ENCODE measurements at regions not wholly inside any gene's neighbourhood (a gene's known extent, or its start where the extent isn't known, plus 50 kb on each side); places are given as distances from the start of the nearest gene placed in this dataset.
"Not testable (repeated sequence)": the region's sequence is repeated elsewhere in the genome, so short reads cannot be mapped to it uniquely, and the experiment has no call there.

DNA sequence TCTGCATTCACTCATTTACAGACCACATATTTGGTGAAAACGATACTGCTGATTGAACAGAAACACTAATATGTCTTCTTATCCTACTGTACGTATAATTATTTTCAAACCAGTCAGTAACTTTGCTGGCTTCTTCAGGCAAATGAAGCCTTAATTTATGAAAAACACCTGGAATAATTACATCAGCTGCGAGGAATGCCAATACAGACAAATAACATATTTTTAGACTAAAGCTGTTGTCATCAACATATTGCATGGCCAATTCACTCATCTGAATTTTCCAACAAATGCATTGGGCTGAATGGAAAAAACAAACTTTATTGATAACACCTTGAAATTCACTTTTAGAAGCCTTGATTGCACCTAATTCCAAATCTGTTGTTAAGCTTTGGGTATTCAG, 165.9 kb downstream of the HLX start:
- H3K36me3 ChIP-seq (ENCODE audit: control insufficient read depth, insufficient read depth, low read length), result no peaks in the 10 kb centered on the region
- no peak overlapping the region for H3K4me3 ChIP-seq (ENCODE audit: low read length)
- TF ChIP-seq, protein P1, sequence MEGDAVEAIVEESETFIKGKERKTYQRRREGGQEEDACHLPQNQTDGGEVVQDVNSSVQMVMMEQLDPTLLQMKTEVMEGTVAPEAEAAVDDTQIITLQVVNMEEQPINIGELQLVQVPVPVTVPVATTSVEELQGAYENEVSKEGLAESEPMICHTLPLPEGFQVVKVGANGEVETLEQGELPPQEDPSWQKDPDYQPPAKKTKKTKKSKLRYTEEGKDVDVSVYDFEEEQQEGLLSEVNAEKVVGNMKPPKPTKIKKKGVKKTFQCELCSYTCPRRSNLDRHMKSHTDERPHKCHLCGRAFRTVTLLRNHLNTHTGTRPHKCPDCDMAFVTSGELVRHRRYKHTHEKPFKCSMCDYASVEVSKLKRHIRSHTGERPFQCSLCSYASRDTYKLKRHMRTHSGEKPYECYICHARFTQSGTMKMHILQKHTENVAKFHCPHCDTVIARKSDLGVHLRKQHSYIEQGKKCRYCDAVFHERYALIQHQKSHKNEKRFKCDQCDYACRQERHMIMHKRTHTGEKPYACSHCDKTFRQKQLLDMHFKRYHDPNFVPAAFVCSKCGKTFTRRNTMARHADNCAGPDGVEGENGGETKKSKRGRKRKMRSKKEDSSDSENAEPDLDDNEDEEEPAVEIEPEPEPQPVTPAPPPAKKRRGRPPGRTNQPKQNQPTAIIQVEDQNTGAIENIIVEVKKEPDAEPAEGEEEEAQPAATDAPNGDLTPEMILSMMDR (conservative IDR thresholded peaks at IDR 0.05), result no peak
- no peak for DNase-seq
- Mint-ChIP-seq H3K36me3 (ENCODE audit: low read depth) (no peaks in the 10 kb centered on the region), H3K27ac (no peak overlapping the region), H3K27me3 (ENCODE audit: insufficient read depth) (peaks cover 6% of the 10 kb centered on the region), H3K9me3 (peaks cover 15% of the 10 kb centered on the region), H3K4me1 (peaks cover 3% of the 10 kb centered on the region), H3K4me3 (no peak overlapping the region)
- H3K27ac ChIP-seq (ENCODE audit: low read depth, low read length), result no peak overlapping the region
- 92 to 100% methylated on average over 3 of the region's 3 CpGs for WGBS, 2 experiments (ENCODE audit: insufficient coverage in 1 of 2, insufficient read length in 1 of 2)
- no peaks in the 10 kb centered on the region for H3K27me3 ChIP-seq (ENCODE audit: control insufficient read depth, insufficient read depth, low read length, poor library complexity, severe bottlenecking)
- H3K9ac ChIP-seq (ENCODE audit: extremely low read depth, low read length, poor library complexity, severe bottlenecking), result no peak overlapping the region
- H3K4me1 ChIP-seq (ENCODE audit: control insufficient read depth, insufficient read depth, low read length), result no peaks in the 10 kb centered on the region
- no peaks in the 10 kb centered on the region for H3K9me3 ChIP-seq (ENCODE audit: control insufficient read depth, low read length)

DNA sequence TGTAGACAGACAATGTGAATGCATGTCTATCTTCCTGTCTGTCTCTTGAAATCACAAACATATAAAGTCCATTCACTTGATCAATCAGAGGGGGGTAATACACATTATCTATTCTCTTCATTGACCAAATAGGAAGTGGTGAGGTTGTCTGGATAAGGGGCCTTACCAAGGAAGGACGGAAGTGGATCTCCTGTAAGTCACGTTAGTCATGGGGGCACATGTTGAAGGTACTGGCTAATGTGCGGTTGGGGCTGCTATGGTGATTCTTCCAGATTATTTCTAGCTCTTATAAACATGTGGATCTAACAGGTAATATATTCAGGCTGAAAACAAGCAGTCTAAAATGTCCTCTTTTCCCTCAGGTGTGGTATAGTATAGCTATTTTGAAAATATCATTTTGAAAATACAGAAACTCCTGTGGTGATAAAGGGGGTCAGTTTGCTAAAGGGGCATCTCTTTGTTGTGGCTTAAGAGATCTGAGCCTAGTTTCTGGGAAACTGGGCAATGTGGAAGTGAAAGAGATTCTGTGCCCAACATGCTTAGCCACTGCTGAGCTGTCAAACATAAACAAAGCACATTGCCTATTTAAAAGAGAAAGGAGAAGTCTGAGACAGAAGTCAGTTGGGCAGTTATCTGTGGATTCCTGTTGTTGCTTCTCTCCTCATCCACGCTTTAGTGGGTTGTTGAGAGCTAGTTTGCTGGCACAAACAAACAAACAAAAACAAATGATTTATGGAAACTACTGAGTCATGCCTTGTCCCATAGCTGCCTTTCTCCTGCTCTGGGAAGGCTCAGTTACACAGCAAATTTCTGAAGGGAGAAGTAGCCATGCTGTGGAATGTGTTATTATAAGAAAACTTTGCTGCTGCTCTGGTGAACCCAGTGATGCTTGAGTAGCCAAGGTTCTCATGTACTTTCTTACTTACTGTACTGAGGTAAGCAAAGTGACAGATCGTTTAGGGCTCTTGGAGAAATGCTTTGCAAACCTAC, 166.9 kb downstream of the HLX start:
- WGBS, 2 experiments (ENCODE audit: insufficient coverage in 1 of 2, insufficient read length in 1 of 2), result 90 to 100% methylated on average over 4 to 5 of the region's 5 CpGs
- Mint-ChIP-seq H3K4me3 (no peak overlapping the region), H3K27me3 (ENCODE audit: insufficient read depth) (peaks cover 6% of the 10 kb centered on the region), H3K4me1 (peaks cover 3% of the 10 kb centered on the region), H3K27ac (no peak overlapping the region), H3K9me3 (peaks cover 17% of the 10 kb centered on the region), H3K36me3 (ENCODE audit: low read depth) (no peaks in the 10 kb centered on the region)
- DNase-seq, result no peak
- Histone ChIP-seq H3K27me3 (ENCODE audit: control insufficient read depth, insufficient read depth, low read length, poor library complexity, severe bottlenecking) (no peaks in the 10 kb centered on the region), H3K4me3 (ENCODE audit: low read length) (no peak overlapping the region), H3K4me1 (ENCODE audit: control insufficient read depth, insufficient read depth, low read length) (no peaks in the 10 kb centered on the region), H3K9ac (ENCODE audit: extremely low read depth, low read length, poor library complexity, severe bottlenecking) (no peak overlapping the region), H3K9me3 (ENCODE audit: control insufficient read depth, low read length) (no peaks in the 10 kb centered on the region), H3K27ac (ENCODE audit: low read depth, low read length) (no peak overlapping the region), H3K36me3 (ENCODE audit: control insufficient read depth, insufficient read depth, low read length) (no peaks in the 10 kb centered on the region)
- TF ChIP-seq, protein P1 (conservative IDR thresholded peaks at IDR 0.05), result no peak

DNA sequence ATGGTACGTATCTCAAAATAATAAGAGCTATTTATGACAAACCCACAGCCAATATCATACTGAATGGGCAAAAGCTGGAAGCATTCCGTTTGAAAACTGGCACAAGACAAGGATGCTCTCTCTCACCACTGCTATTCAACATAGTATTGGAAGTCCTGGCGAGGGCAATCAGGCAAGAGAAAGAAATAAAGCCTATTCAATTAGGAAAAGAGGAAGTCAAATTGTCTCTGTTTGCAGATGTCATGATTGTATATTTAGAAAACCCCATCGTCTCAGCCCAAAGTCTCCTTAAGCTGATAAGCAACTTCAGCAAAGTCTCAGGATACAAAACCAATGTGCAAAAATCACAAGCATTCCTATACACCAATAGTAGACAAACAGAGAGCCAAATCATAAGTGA, 172.1 kb downstream of the HLX start:
- not testable (repeated sequence) for H3K4me3 ChIP-seq (ENCODE audit: low read length); H3K4me1 ChIP-seq (ENCODE audit: control insufficient read depth, insufficient read depth, low read length); H3K27ac ChIP-seq (ENCODE audit: low read depth, low read length); H3K36me3 Mint-ChIP-seq (ENCODE audit: low read depth); H3K4me3 Mint-ChIP-seq; H3K9me3 ChIP-seq (ENCODE audit: control insufficient read depth, low read length); H3K27me3 ChIP-seq (ENCODE audit: control insufficient read depth, insufficient read depth, low read length, poor library complexity, severe bottlenecking); H3K9ac ChIP-seq (ENCODE audit: extremely low read depth, low read length, poor library complexity, severe bottlenecking); DNase-seq; H3K27ac Mint-ChIP-seq; H3K36me3 ChIP-seq (ENCODE audit: control insufficient read depth, insufficient read depth, low read length)
- peaks cover 10% of the 10 kb centered on the region for H3K27me3 Mint-ChIP-seq (ENCODE audit: insufficient read depth)
- H3K4me1 Mint-ChIP-seq, result peaks cover 11% of the 10 kb centered on the region
- WGBS, 2 experiments (ENCODE audit: insufficient coverage in 1 of 2, insufficient read length in 1 of 2), result 99 to 100% methylated on average over 2 to 4 of the region's 4 CpGs
- peaks cover 29% of the 10 kb centered on the region for H3K9me3 Mint-ChIP-seq
